Uterus (tissue), 2 donors: ENCODE measurements at regions not wholly inside any gene's neighbourhood (a gene's known extent, or its start where the extent isn't known, plus 50 kb on each side); places are given as distances from the start of the nearest gene placed in this dataset.

Experiments
- CTCF ChIP-seq, 4 experiments: fragments of 200-600 bp in 2 of 4; fragments of 450-650 bp in 2 of 4; sonication (generic) in 2 of 4; IDR thresholded peaks; one replicate each; pipeline ENCODE4 v1.5.1; 2016 to 2019; ENCODE audit warnings: antibody characterized with exemption in 4 of 4, mild to moderate bottlenecking in 2 of 4, moderate library complexity in 1 of 4
- POLR2A ChIP-seq, 2 donors: fragments of 450-650 bp; IDR thresholded peaks; one replicate each; pipeline ENCODE4 v1.6.1; 2016; ENCODE audit warnings: antibody characterized with exemption in 2 of 2, mild to moderate bottlenecking in 1 of 2, moderate library complexity in 1 of 2

- TF ChIP-seq CTCF (IDR thresholded peaks at IDR 0.05) (no peak), POLR2A (IDR thresholded peaks at IDR 0.05) (no peak)
These were observed 55.2 kb upstream of the KCNJ6 start for GRCh38 chr21:37971390-37971950.
